ENCODE measurements at regions not wholly inside any gene's neighbourhood (a gene's known extent, or its start where the extent isn't known, plus 50 kb on each side); places are given as distances from the start of the nearest gene placed in this dataset.
"Not testable (repeated sequence)": the region's sequence is repeated elsewhere in the genome, so short reads cannot be mapped to it uniquely, and the experiment has no call there.

GRCh38 chr21:6428498-6429092 lies 4092.8 kb upstream of the TPTE start:
- not testable (repeated sequence) for H3K79me2 ChIP-seq (ENCODE audit: control insufficient read depth, insufficient read depth, low read length); H3K4me3 ChIP-seq (replicated peaks in 1 of 4; ENCODE audit: control extremely low read depth in 1 of 4, insufficient read depth in 1 of 4, low read depth in 3 of 4, low read length in 4 of 4); H3K27me3 ChIP-seq (ENCODE audit: control insufficient read depth, insufficient read depth, low read length); H4K20me1 ChIP-seq (ENCODE audit: control insufficient read depth, extremely low read depth, insufficient read depth, low read length); H2AFZ ChIP-seq (ENCODE audit: low read length); DNase-seq (ENCODE audit: low read depth in 2 of 2); H3K9ac ChIP-seq (ENCODE audit: insufficient read depth, low read length); H3K27ac ChIP-seq (ENCODE audit: insufficient read depth, low read length); H3K9me3 ChIP-seq (ENCODE audit: control insufficient read depth, insufficient read depth, low read depth, low read length); H3K36me3 ChIP-seq (ENCODE audit: control insufficient read depth, insufficient read depth, low read length); H3K4me1 ChIP-seq (ENCODE audit: control insufficient read depth, extremely low read depth, insufficient read depth, low read length); H3K4me2 ChIP-seq (ENCODE audit: extremely low read depth, insufficient read depth, low read length)

GRCh38 chr21:6429924-6430323 lies 4091.5 kb upstream of the TPTE start:
- not testable (repeated sequence) for H3K4me3 ChIP-seq (replicated peaks in 1 of 4; ENCODE audit: control extremely low read depth in 1 of 4, insufficient read depth in 1 of 4, low read depth in 3 of 4, low read length in 4 of 4); H3K9ac ChIP-seq (ENCODE audit: insufficient read depth, low read length); H3K27ac ChIP-seq (ENCODE audit: insufficient read depth, low read length); H4K20me1 ChIP-seq (ENCODE audit: control insufficient read depth, extremely low read depth, insufficient read depth, low read length); H3K27me3 ChIP-seq (ENCODE audit: control insufficient read depth, insufficient read depth, low read length); H3K36me3 ChIP-seq (ENCODE audit: control insufficient read depth, insufficient read depth, low read length); H3K4me2 ChIP-seq (ENCODE audit: extremely low read depth, insufficient read depth, low read length); H3K4me1 ChIP-seq (ENCODE audit: control insufficient read depth, extremely low read depth, insufficient read depth, low read length); H3K9me3 ChIP-seq (ENCODE audit: control insufficient read depth, insufficient read depth, low read depth, low read length); H2AFZ ChIP-seq (ENCODE audit: low read length); H3K79me2 ChIP-seq (ENCODE audit: control insufficient read depth, insufficient read depth, low read length); DNase-seq (ENCODE audit: low read depth in 2 of 2)

- not testable (repeated sequence) for DNase-seq (ENCODE audit: low read depth in 2 of 2); H3K27ac ChIP-seq (ENCODE audit: insufficient read depth, low read length); H3K27me3 ChIP-seq (ENCODE audit: control insufficient read depth, insufficient read depth, low read length); H3K4me2 ChIP-seq (ENCODE audit: extremely low read depth, insufficient read depth, low read length); H3K36me3 ChIP-seq (ENCODE audit: control insufficient read depth, insufficient read depth, low read length); H4K20me1 ChIP-seq (ENCODE audit: control insufficient read depth, extremely low read depth, insufficient read depth, low read length); H3K4me3 ChIP-seq (replicated peaks in 1 of 4; ENCODE audit: control extremely low read depth in 1 of 4, insufficient read depth in 1 of 4, low read depth in 3 of 4, low read length in 4 of 4); H2AFZ ChIP-seq (ENCODE audit: low read length); H3K79me2 ChIP-seq (ENCODE audit: control insufficient read depth, insufficient read depth, low read length); H3K9me3 ChIP-seq (ENCODE audit: control insufficient read depth, insufficient read depth, low read depth, low read length); H3K9ac ChIP-seq (ENCODE audit: insufficient read depth, low read length); H3K4me1 ChIP-seq (ENCODE audit: control insufficient read depth, extremely low read depth, insufficient read depth, low read length)
These were observed 4088.2 kb upstream of the TPTE start for GRCh38 chr21:6433149-6433548.

GRCh38 chr21:6436205-6436604 lies 4085.2 kb upstream of the TPTE start:
- H3K9me3 ChIP-seq (ENCODE audit: control insufficient read depth, insufficient read depth, low read depth, low read length); H3K27me3 ChIP-seq (ENCODE audit: control insufficient read depth, insufficient read depth, low read length); H3K4me1 ChIP-seq (ENCODE audit: control insufficient read depth, extremely low read depth, insufficient read depth, low read length): not testable (repeated sequence)

GRCh38 chr21:6436971-6437833 lies 4084.2 kb upstream of the TPTE start:
- not testable (repeated sequence) for H3K4me2 ChIP-seq (ENCODE audit: extremely low read depth, insufficient read depth, low read length); H3K27me3 ChIP-seq (ENCODE audit: control insufficient read depth, insufficient read depth, low read length); H2AFZ ChIP-seq (ENCODE audit: low read length); H4K20me1 ChIP-seq (ENCODE audit: control insufficient read depth, extremely low read depth, insufficient read depth, low read length); H3K27ac ChIP-seq (ENCODE audit: insufficient read depth, low read length); H3K9ac ChIP-seq (ENCODE audit: insufficient read depth, low read length); H3K36me3 ChIP-seq (ENCODE audit: control insufficient read depth, insufficient read depth, low read length); DNase-seq (ENCODE audit: low read depth in 2 of 2); H3K79me2 ChIP-seq (ENCODE audit: control insufficient read depth, insufficient read depth, low read length); H3K4me1 ChIP-seq (ENCODE audit: control insufficient read depth, extremely low read depth, insufficient read depth, low read length); H3K9me3 ChIP-seq (ENCODE audit: control insufficient read depth, insufficient read depth, low read depth, low read length); H3K4me3 ChIP-seq (replicated peaks in 1 of 4; ENCODE audit: control extremely low read depth in 1 of 4, insufficient read depth in 1 of 4, low read depth in 3 of 4, low read length in 4 of 4)

More at GRCh38 chr21:6436205-6436604, 4085.2 kb upstream of the TPTE start:
- H3K36me3 ChIP-seq (ENCODE audit: control insufficient read depth, insufficient read depth, low read length); H3K27ac ChIP-seq (ENCODE audit: insufficient read depth, low read length); H3K79me2 ChIP-seq (ENCODE audit: control insufficient read depth, insufficient read depth, low read length); H4K20me1 ChIP-seq (ENCODE audit: control insufficient read depth, extremely low read depth, insufficient read depth, low read length); DNase-seq (ENCODE audit: low read depth in 2 of 2); H3K4me2 ChIP-seq (ENCODE audit: extremely low read depth, insufficient read depth, low read length); H3K4me3 ChIP-seq (replicated peaks in 1 of 4; ENCODE audit: control extremely low read depth in 1 of 4, insufficient read depth in 1 of 4, low read depth in 3 of 4, low read length in 4 of 4); H2AFZ ChIP-seq (ENCODE audit: low read length); H3K9ac ChIP-seq (ENCODE audit: insufficient read depth, low read length): not testable (repeated sequence)

GRCh38 chr21:6437834-6438187 lies 4083.6 kb upstream of the TPTE start:
- not testable (repeated sequence) for DNase-seq (ENCODE audit: low read depth in 2 of 2); H4K20me1 ChIP-seq (ENCODE audit: control insufficient read depth, extremely low read depth, insufficient read depth, low read length); H3K79me2 ChIP-seq (ENCODE audit: control insufficient read depth, insufficient read depth, low read length); H3K4me1 ChIP-seq (ENCODE audit: control insufficient read depth, extremely low read depth, insufficient read depth, low read length); H3K4me2 ChIP-seq (ENCODE audit: extremely low read depth, insufficient read depth, low read length); H3K9me3 ChIP-seq (ENCODE audit: control insufficient read depth, insufficient read depth, low read depth, low read length); H3K36me3 ChIP-seq (ENCODE audit: control insufficient read depth, insufficient read depth, low read length); H3K27me3 ChIP-seq (ENCODE audit: control insufficient read depth, insufficient read depth, low read length); H3K4me3 ChIP-seq (replicated peaks in 1 of 4; ENCODE audit: control extremely low read depth in 1 of 4, insufficient read depth in 1 of 4, low read depth in 3 of 4, low read length in 4 of 4); H3K9ac ChIP-seq (ENCODE audit: insufficient read depth, low read length); H3K27ac ChIP-seq (ENCODE audit: insufficient read depth, low read length); H2AFZ ChIP-seq (ENCODE audit: low read length)

GRCh38 chr21:6439058-6439457 lies 4082.3 kb upstream of the TPTE start:
- not testable (repeated sequence) for H3K79me2 ChIP-seq (ENCODE audit: control insufficient read depth, insufficient read depth, low read length); H3K27ac ChIP-seq (ENCODE audit: insufficient read depth, low read length); DNase-seq (ENCODE audit: low read depth in 2 of 2)

More at GRCh38 chr21:6439058-6439457, 4082.3 kb upstream of the TPTE start:
- not testable (repeated sequence) for H4K20me1 ChIP-seq (ENCODE audit: control insufficient read depth, extremely low read depth, insufficient read depth, low read length); H3K9me3 ChIP-seq (ENCODE audit: control insufficient read depth, insufficient read depth, low read depth, low read length); H3K4me3 ChIP-seq (replicated peaks in 1 of 4; ENCODE audit: control extremely low read depth in 1 of 4, insufficient read depth in 1 of 4, low read depth in 3 of 4, low read length in 4 of 4); H3K9ac ChIP-seq (ENCODE audit: insufficient read depth, low read length); H3K36me3 ChIP-seq (ENCODE audit: control insufficient read depth, insufficient read depth, low read length); H3K4me2 ChIP-seq (ENCODE audit: extremely low read depth, insufficient read depth, low read length); H2AFZ ChIP-seq (ENCODE audit: low read length); H3K27me3 ChIP-seq (ENCODE audit: control insufficient read depth, insufficient read depth, low read length); H3K4me1 ChIP-seq (ENCODE audit: control insufficient read depth, extremely low read depth, insufficient read depth, low read length)
